ENCODE measurements at regions not wholly inside any gene's neighbourhood (a gene's known extent, or its start where the extent isn't known, plus 50 kb on each side); places are given as distances from the start of the nearest gene placed in this dataset.

GRCh38 chr4:164408831-164409230 is 345.1 kb upstream of the SMIM31 start:
- intact Hi-C loops (cut with micrococcal nuclease; ENCODE audit: unreplicated experiment) = no loop called here
- Histone ChIP-seq H2AFZ (ENCODE audit: low read length) (no peak overlapping the region), H4K20me1 (ENCODE audit: insufficient read depth, low read length) (no peaks in the 10 kb centered on the region), H3K4me2 (ENCODE audit: low read length) (no peak overlapping the region), H3K36me3 (ENCODE audit: insufficient read depth, low read length) (no peaks in the 10 kb centered on the region), H3K9me3 (ENCODE audit: low read length) (no peaks in the 10 kb centered on the region), H3K4me1 (ENCODE audit: insufficient read depth, low read length, poor library complexity, severe bottlenecking) (no peaks in the 10 kb centered on the region), H3K79me2 (ENCODE audit: insufficient read depth, low read depth, low read length) (no peaks in the 10 kb centered on the region), H3K27ac (ENCODE audit: low read depth, low read length, poor library complexity, severe bottlenecking) (no peak overlapping the region), H3K9me2 (ENCODE audit: insufficient read depth, low read length) (no peaks in the 10 kb centered on the region), H3K4me3 (ENCODE audit: low read depth, low read length, poor library complexity, severe bottlenecking) (no peak overlapping the region)
- TF ChIP-seq, protein P1, sequence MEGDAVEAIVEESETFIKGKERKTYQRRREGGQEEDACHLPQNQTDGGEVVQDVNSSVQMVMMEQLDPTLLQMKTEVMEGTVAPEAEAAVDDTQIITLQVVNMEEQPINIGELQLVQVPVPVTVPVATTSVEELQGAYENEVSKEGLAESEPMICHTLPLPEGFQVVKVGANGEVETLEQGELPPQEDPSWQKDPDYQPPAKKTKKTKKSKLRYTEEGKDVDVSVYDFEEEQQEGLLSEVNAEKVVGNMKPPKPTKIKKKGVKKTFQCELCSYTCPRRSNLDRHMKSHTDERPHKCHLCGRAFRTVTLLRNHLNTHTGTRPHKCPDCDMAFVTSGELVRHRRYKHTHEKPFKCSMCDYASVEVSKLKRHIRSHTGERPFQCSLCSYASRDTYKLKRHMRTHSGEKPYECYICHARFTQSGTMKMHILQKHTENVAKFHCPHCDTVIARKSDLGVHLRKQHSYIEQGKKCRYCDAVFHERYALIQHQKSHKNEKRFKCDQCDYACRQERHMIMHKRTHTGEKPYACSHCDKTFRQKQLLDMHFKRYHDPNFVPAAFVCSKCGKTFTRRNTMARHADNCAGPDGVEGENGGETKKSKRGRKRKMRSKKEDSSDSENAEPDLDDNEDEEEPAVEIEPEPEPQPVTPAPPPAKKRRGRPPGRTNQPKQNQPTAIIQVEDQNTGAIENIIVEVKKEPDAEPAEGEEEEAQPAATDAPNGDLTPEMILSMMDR (conservative IDR thresholded peaks at IDR 0.05; ENCODE audit: low read length) = no peak
- TF ChIP-seq EZH2phosphoT487 (IDR thresholded peaks at IDR 0.05; ENCODE audit: borderline replicate concordance, low read depth, low read length) = no peak
- no peak for DNase-seq (ENCODE audit: low spot score)
- BruUV-seq (replicated peaks) = no TSS peak
- ChIA-PET POLR2A (interaction anchor here (1.1 kb wide), 1 partner anchor 19 kb away, joined by 3 read pairs; no protein-coding TSS in a partner anchor), CTCF (ENCODE audit: unreplicated experiment) (no interaction called here)

GRCh38 chr4:164410401-164410800 is 343.5 kb upstream of the SMIM31 start:
- Histone ChIP-seq H3K27ac (ENCODE audit: low read depth, low read length, poor library complexity, severe bottlenecking) (no peak overlapping the region), H3K4me3 (ENCODE audit: low read depth, low read length, poor library complexity, severe bottlenecking) (no peak overlapping the region), H3K79me2 (ENCODE audit: insufficient read depth, low read depth, low read length) (no peaks in the 10 kb centered on the region), H2AFZ (ENCODE audit: low read length) (no peak overlapping the region), H3K4me1 (ENCODE audit: insufficient read depth, low read length, poor library complexity, severe bottlenecking) (no peaks in the 10 kb centered on the region), H3K9me3 (ENCODE audit: low read length) (no peaks in the 10 kb centered on the region), H3K36me3 (ENCODE audit: insufficient read depth, low read length) (no peaks in the 10 kb centered on the region), H4K20me1 (ENCODE audit: insufficient read depth, low read length) (no peaks in the 10 kb centered on the region), H3K4me2 (ENCODE audit: low read length) (no peak overlapping the region), H3K9me2 (ENCODE audit: insufficient read depth, low read length) (no peaks in the 10 kb centered on the region)
- BruUV-seq (replicated peaks) = no TSS peak
- TF ChIP-seq, protein P1 (conservative IDR thresholded peaks at IDR 0.05; ENCODE audit: low read length) = no peak
- no peak for TF ChIP-seq EZH2phosphoT487 (IDR thresholded peaks at IDR 0.05; ENCODE audit: borderline replicate concordance, low read depth, low read length)
- CTCF ChIA-PET (ENCODE audit: unreplicated experiment) = no interaction called here
- POLR2A ChIA-PET = no interaction called here
- no peak for DNase-seq (ENCODE audit: low spot score)
- intact Hi-C loops (cut with micrococcal nuclease; ENCODE audit: unreplicated experiment) = no loop called here

DNA sequence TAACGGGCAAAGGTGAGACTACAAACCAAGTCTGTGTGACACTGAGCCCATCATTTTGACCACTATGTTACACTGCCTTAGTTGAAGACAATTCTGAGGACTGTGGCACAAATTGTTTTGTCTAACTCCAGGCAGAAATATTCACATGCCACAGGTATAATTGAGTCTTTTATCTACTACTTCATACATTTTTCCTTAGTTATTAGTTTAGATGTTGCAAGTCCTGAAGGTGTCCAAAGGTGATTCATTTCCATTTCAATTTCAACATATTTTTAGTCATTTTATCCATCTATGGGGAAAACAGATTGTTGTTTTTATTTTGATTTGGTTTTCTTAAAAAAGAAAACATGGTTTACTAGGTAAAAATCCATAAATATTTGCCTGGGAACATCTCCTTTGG is 341.7 kb upstream of the SMIM31 start:
- H3K4me3 ChIP-seq (ENCODE audit: low read depth, low read length, poor library complexity, severe bottlenecking) = no peak overlapping the region
- no TSS peak for BruUV-seq (replicated peaks)
- no peaks in the 10 kb centered on the region for H4K20me1 ChIP-seq (ENCODE audit: insufficient read depth, low read length)
- DNase-seq (ENCODE audit: low spot score) = no peak
- no peaks in the 10 kb centered on the region for H3K9me2 ChIP-seq (ENCODE audit: insufficient read depth, low read length)
- intact Hi-C loops (cut with micrococcal nuclease; ENCODE audit: unreplicated experiment) = no loop called here
- H3K9me3 ChIP-seq (ENCODE audit: low read length) = no peaks in the 10 kb centered on the region
- CTCF ChIA-PET (ENCODE audit: unreplicated experiment) = no interaction called here
- TF ChIP-seq EZH2phosphoT487 (IDR thresholded peaks at IDR 0.05; ENCODE audit: borderline replicate concordance, low read depth, low read length) = no peak
- TF ChIP-seq, protein P1 (conservative IDR thresholded peaks at IDR 0.05; ENCODE audit: low read length) = no peak
- no peak overlapping the region for H2AFZ ChIP-seq (ENCODE audit: low read length)
- no peak overlapping the region for H3K4me2 ChIP-seq (ENCODE audit: low read length)
- no peaks in the 10 kb centered on the region for H3K4me1 ChIP-seq (ENCODE audit: insufficient read depth, low read length, poor library complexity, severe bottlenecking)
- H3K27ac ChIP-seq (ENCODE audit: low read depth, low read length, poor library complexity, severe bottlenecking) = no peak overlapping the region
- no peaks in the 10 kb centered on the region for H3K79me2 ChIP-seq (ENCODE audit: insufficient read depth, low read depth, low read length)
- POLR2A ChIA-PET = interaction anchor here (1.0 kb wide), 1 partner anchor 8 kb away, joined by 3 read pairs; no protein-coding TSS in a partner anchor
- H3K36me3 ChIP-seq (ENCODE audit: insufficient read depth, low read length) = no peaks in the 10 kb centered on the region

Measured in OCI-LY7 (cell line).